NCI-H774 (cell line): ENCODE measurements at regions not wholly inside any gene's neighbourhood (a gene's known extent, or its start where the extent isn't known, plus 50 kb on each side); places are given as distances from the start of the nearest gene placed in this dataset.
"Not testable (repeated sequence)": the region's sequence is repeated elsewhere in the genome, so short reads cannot be mapped to it uniquely, and the experiment has no call there.

Experiments
- DNase-seq: peaks from one replicate; lab custom pipeline; 2025; lab: John Stamatoyannopoulos, UW

GRCh38 chr2:123808243-123808642, 216.8 kb upstream of the CNTNAP5 start:
- DNase-seq: no peak

GRCh38 chr2:123811846-123812245, 213.2 kb upstream of the CNTNAP5 start:
- no peak for DNase-seq

- DNase-seq: no peak
Measured at GRCh38 chr2:123816203-123816602, 208.9 kb upstream of the CNTNAP5 start.

DNA sequence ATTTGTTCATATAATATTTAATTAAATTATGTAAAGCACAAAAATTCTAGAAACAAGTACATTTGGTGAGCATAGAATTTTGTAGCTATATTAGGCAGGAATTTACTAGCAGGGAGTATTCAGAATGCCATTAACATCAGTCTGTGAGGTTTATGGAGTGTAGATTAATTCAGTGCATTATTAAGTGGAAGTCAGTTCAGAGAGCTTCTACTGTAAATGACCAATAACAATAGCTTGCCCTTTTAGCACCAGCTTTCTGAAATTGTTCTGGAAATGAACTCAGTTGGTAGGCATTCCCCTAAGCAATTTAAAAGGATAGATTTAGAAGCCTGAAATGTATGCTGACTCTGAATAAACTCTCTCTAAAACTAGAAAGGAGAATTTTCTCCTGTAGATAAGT, 208.2 kb upstream of the CNTNAP5 start:
- no peak for DNase-seq

GRCh38 chr2:123826729-123827271, 198.3 kb upstream of the CNTNAP5 start:
- no peak for DNase-seq

- DNase-seq: no peak
Measured at GRCh38 chr2:123839326-123839725, 185.8 kb upstream of the CNTNAP5 start.

GRCh38 chr2:123840016-123840415, 185.1 kb upstream of the CNTNAP5 start:
- DNase-seq: no peak

DNA sequence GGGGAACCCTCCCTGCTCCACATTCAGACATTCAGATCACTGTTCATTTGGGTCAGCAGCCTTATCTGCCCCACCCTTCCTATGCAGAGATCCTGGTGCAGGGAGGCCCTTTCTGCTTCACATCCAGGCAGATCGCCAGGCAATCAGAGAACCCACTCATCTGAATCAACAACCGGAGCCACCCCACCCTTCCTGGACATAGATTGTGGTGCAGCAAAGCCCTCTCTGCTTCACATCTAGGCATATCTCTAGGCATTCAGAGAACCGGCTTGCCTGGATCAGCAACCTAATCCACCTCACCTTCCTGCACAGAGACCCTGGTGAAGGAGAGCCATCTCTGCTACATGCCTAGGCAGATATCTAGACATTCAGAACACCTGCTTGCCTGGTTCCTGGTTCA, 184.5 kb upstream of the CNTNAP5 start:
- no peak for DNase-seq

- DNase-seq: no peak
Measured at GRCh38 chr2:123851281-123851680, 173.8 kb upstream of the CNTNAP5 start.

DNA sequence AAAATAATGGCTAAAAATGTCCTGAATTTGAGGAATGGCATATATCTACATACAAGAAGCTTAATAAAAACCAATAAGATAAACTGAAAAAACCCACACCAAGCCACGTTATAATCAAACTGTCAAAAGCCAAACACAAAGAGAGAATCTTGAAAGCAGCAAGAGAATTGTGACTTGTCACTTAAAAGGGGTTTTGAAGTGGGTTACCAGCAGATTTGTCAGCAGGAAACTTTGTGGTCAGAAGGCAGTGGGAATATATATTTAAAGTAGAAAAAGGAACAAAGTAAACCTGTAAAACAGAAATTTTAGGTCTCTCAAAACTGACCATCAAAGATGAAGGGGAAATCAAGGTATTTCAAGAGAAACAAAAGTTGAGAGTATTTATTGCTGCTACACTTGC, 171.9 kb upstream of the CNTNAP5 start:
- no peak for DNase-seq

- DNase-seq: not testable (repeated sequence)
Measured at GRCh38 chr2:123859031-123859430, 166.1 kb upstream of the CNTNAP5 start.

GRCh38 chr2:123864416-123864815, 160.7 kb upstream of the CNTNAP5 start:
- no peak for DNase-seq

DNA sequence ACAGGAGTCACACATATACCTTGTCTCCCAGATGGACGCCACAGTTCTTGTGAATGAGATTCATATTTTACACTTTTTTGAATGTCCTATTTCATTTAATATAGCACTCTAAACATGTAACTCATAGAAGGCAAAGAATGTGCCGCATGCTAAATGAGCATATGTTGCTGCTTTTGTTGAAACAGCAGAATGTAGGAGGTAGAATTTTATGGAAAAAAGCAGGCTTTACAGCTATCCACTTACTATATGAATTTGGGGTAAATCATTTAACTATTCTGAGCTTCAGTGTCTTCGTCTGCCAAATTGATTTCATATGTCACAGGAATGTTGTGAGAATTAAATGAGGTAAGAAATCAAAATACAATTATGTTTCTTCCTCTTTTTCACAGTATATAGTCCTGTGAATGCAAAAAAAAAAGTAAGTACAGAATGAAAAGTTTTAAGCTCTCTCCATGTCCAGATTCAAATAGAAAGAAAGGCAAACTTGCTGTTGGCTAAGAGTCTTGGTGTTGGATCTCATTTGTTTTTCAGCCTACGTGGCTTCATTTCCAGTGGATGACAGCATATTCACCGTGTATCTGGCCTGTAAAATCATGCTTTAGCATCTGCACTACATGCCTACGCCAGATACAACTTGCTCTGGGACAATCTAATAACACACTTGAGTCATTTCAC, 154.7 kb upstream of the CNTNAP5 start:
- DNase-seq: no peak

DNA sequence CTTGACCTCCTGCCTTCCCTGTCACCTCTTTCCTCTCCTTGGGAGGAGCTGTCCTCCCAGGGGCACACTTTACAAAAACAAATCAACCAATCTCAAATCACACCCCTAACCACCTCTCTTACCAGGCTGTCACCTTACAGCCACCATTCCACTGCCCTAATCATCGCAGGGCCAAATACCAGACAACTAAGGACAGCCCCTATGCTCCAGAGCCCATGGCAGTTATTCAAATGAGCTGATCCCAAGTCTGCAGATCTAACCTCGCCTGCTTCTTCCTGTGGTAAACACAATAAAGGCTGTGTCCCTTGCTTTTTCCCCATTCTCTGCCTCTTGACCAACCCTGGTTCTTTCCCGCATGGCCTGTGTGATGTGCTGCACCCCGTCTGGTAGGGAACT, 154.2 kb upstream of the CNTNAP5 start:
- DNase-seq: no peak

DNA sequence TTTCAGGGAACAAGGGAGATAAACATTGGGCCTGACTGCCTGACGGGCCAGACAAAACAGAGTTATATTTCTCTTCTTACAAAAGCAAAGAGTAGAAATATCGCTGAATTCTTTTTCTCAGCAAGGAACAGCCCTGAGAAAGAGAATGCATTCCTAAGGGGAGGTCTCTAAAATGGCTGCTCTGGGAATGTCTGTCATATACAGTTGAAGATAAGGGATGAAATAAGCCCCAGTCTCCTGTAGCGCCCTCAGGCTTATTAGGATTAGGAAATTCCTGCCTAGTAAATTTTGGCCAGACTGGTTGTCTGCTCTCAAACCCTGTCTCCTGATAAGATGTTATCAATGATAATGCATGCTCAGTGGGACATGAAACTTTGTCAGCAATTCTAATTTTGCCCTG, 134.9 kb upstream of the CNTNAP5 start:
- no peak for DNase-seq

- DNase-seq: no peak
Measured at GRCh38 chr2:123894167-123894566, 130.9 kb upstream of the CNTNAP5 start.

DNA sequence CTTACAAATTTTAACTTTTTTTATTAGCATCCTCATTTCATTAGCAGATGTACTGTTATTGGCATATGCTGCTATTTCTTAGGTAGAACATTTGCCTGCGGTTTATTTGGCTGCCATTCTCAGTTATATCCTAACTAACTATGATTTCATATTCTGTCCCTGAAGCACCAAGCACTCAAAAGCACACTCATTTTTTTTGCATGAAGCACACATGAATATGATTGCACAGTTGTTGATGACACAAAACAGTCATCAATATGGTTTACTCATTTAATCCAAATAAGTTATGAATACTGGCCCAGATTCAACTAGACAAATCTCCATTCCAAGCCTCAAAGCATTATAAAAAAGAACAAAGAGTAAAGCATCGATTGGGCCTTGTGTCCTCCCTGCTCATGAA, 129.4 kb upstream of the CNTNAP5 start:
- no peak for DNase-seq

DNA sequence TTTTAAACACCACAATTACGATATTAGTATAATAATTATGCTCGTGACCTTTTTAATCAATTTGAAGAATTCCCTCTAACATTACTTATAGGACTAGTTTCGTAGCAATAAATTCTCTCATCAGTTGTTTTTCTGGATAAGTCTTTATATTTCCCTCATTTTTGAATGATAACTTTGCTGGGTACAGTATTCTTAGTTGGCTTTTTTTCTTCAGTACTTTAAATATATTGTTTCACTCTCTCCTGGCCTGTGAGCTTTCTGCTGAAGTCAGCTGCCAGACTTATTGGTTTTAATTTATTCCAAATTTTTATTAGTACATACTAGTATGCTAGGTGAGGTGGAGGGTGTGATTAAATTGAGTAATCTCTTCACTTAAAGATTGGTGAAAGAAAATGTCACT, 123.8 kb upstream of the CNTNAP5 start:
- DNase-seq: no peak

GRCh38 chr2:123906361-123906760, 118.7 kb upstream of the CNTNAP5 start:
- DNase-seq: no peak

- no peak for DNase-seq
Measured at GRCh38 chr2:123908522-123908921, 116.6 kb upstream of the CNTNAP5 start.

DNA sequence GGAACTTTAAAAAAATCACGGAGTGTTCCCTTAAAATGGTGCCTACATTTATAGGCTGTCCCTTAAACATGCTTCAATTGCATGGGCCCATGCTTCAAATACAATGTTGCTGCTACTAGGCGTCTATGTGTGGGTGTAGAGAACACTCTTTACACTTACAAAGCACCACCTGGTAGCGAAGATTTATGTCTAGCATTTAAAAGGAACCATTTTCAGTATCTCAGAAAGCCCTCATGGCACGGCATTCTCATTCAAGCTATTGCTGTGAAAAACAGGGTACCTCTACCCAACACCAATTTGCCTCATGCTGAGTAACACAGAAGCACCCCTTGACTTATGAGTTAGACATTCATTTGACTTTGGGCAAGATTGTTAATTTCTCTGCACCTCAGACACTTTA, 112.9 kb upstream of the CNTNAP5 start:
- no peak for DNase-seq

GRCh38 chr2:123913143-123913735, 111.8 kb upstream of the CNTNAP5 start:
- DNase-seq: no peak

- no peak for DNase-seq
Measured at GRCh38 chr2:123915380-123915779, 109.7 kb upstream of the CNTNAP5 start.

GRCh38 chr2:123916051-123916450, 109.0 kb upstream of the CNTNAP5 start:
- DNase-seq: no peak
